ENCODE measurements at regions not wholly inside any gene's neighbourhood (a gene's known extent, or its start where the extent isn't known, plus 50 kb on each side); places are given as distances from the start of the nearest gene placed in this dataset.

GRCh38 chr6:20302168-20302567, 89.9 kb upstream of the MBOAT1 start:
- Histone ChIP-seq H3K27ac (no peak overlapping the region), H3K4me3 (ENCODE audit: low read depth in 1 of 2, low read length in 1 of 2) (no peak overlapping the region), H3K27me3 (no peaks in the 10 kb centered on the region), H3K36me3 (no peaks in the 10 kb centered on the region), H3K4me1 (ENCODE audit: control insufficient read depth in 1 of 2, insufficient read depth in 1 of 2, low read depth in 1 of 2, low read length in 1 of 2) (no peaks in the 10 kb centered on the region), H3K9me3 (no peaks in the 10 kb centered on the region)
- TF ChIP-seq, protein P1, sequence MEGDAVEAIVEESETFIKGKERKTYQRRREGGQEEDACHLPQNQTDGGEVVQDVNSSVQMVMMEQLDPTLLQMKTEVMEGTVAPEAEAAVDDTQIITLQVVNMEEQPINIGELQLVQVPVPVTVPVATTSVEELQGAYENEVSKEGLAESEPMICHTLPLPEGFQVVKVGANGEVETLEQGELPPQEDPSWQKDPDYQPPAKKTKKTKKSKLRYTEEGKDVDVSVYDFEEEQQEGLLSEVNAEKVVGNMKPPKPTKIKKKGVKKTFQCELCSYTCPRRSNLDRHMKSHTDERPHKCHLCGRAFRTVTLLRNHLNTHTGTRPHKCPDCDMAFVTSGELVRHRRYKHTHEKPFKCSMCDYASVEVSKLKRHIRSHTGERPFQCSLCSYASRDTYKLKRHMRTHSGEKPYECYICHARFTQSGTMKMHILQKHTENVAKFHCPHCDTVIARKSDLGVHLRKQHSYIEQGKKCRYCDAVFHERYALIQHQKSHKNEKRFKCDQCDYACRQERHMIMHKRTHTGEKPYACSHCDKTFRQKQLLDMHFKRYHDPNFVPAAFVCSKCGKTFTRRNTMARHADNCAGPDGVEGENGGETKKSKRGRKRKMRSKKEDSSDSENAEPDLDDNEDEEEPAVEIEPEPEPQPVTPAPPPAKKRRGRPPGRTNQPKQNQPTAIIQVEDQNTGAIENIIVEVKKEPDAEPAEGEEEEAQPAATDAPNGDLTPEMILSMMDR (IDR thresholded peaks at IDR 0.05) = no peak

GRCh38 chr6:20302702-20303251, 90.5 kb upstream of the MBOAT1 start:
- no peaks in the 10 kb centered on the region for H3K9me3 ChIP-seq
- H3K27me3 ChIP-seq = no peaks in the 10 kb centered on the region
- H3K27ac ChIP-seq = no peak overlapping the region
- no peak overlapping the region for H3K4me3 ChIP-seq (ENCODE audit: low read depth in 1 of 2, low read length in 1 of 2)
- TF ChIP-seq, protein P1 (IDR thresholded peaks at IDR 0.05) = no peak
- no peaks in the 10 kb centered on the region for H3K4me1 ChIP-seq (ENCODE audit: control insufficient read depth in 1 of 2, insufficient read depth in 1 of 2, low read depth in 1 of 2, low read length in 1 of 2)
- no peaks in the 10 kb centered on the region for H3K36me3 ChIP-seq

DNA sequence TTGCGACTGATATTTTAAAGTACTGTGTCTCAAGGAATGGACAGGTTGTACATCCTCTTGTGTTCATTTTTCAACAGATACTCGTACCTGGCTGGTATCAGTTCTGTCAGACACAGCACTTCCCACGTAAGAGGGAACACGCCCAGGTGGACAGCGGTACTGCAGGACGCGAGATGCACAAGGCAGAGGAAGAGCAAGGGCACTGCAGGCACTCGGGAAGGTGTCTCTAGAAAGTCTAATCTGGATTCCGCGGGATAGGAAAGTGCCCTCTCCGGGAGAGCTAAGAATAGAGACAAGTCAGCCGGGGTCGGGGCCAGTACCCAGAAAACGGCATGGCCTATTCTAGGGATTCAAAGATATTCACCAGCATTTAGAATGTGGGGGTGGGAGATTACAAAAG, 94.2 kb upstream of the MBOAT1 start:
- no peaks in the 10 kb centered on the region for H3K27me3 ChIP-seq
- TF ChIP-seq, protein P1 (IDR thresholded peaks at IDR 0.05) = no peak
- no peaks in the 10 kb centered on the region for H3K4me1 ChIP-seq (ENCODE audit: control insufficient read depth in 1 of 2, insufficient read depth in 1 of 2, low read depth in 1 of 2, low read length in 1 of 2)
- H3K27ac ChIP-seq = no peak overlapping the region
- H3K9me3 ChIP-seq = no peaks in the 10 kb centered on the region
- H3K36me3 ChIP-seq = no peaks in the 10 kb centered on the region
- no peak overlapping the region for H3K4me3 ChIP-seq (ENCODE audit: low read depth in 1 of 2, low read length in 1 of 2)

- TF ChIP-seq, protein P1 (IDR thresholded peaks at IDR 0.05) = no peak
- Histone ChIP-seq H3K9me3 (no peaks in the 10 kb centered on the region), H3K4me1 (ENCODE audit: control insufficient read depth in 1 of 2, insufficient read depth in 1 of 2, low read depth in 1 of 2, low read length in 1 of 2) (no peaks in the 10 kb centered on the region), H3K27ac (no peak overlapping the region), H3K27me3 (no peaks in the 10 kb centered on the region), H3K36me3 (no peaks in the 10 kb centered on the region), H3K4me3 (ENCODE audit: low read depth in 1 of 2, low read length in 1 of 2) (no peak overlapping the region)
Measured at GRCh38 chr6:20309186-20309585, 92.5 kb upstream of the E2F3 start.

DNA sequence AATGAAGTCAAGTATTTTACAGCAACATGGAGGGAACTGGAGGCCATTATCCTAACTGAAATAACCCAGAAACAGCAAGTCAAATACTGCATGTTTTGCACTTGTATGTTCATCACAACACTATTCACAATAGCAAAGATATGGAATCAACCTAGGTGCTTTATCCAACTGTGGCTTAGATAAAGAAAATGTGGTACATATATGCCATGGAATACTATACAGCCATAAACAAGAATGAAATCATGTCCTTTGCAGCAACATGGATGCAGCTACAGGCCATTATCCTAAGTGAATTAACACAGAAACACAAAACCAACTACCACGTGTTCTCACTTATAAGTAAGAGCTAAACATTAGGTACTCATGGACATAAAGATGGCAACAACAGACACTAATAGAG, 91.5 kb upstream of the E2F3 start:
- no peaks in the 10 kb centered on the region for H3K4me1 ChIP-seq (ENCODE audit: control insufficient read depth in 1 of 2, insufficient read depth in 1 of 2, low read depth in 1 of 2, low read length in 1 of 2)
- TF ChIP-seq, protein P1 (IDR thresholded peaks at IDR 0.05) = no peak
- no peak overlapping the region for H3K27ac ChIP-seq
- no peaks in the 10 kb centered on the region for H3K27me3 ChIP-seq
- H3K9me3 ChIP-seq = no peaks in the 10 kb centered on the region
- no peaks in the 10 kb centered on the region for H3K36me3 ChIP-seq
- H3K4me3 ChIP-seq (ENCODE audit: low read depth in 1 of 2, low read length in 1 of 2) = no peak overlapping the region

DNA sequence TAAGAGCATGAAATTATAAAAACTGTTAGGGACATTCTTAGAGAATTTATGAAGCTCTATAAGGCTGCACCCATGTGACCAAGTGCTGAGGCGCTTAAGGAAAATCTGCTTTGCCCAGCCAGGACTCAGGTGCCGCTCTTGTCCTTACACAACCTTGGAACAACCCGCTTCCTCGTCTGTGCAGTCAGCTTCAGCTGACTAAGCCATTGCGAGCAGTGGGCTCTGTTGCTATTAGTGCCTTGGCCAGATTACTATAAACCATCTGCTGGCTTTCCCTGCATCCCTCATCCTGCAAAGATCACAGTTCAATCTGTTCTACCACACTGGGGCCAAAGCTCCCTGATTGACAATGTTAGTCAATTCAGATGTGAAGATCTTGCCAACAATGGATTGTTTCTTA, 89.1 kb upstream of the E2F3 start:
- TF ChIP-seq, protein P1 (IDR thresholded peaks at IDR 0.05) = no peak
- no peaks in the 10 kb centered on the region for H3K4me1 ChIP-seq (ENCODE audit: control insufficient read depth in 1 of 2, insufficient read depth in 1 of 2, low read depth in 1 of 2, low read length in 1 of 2)

More for the DNA sequence above, 89.1 kb upstream of the E2F3 start:
- no peaks in the 10 kb centered on the region for H3K36me3 ChIP-seq
- no peak overlapping the region for H3K27ac ChIP-seq
- H3K4me3 ChIP-seq (ENCODE audit: low read depth in 1 of 2, low read length in 1 of 2) = no peak overlapping the region
- no peaks in the 10 kb centered on the region for H3K27me3 ChIP-seq
- H3K9me3 ChIP-seq = no peaks in the 10 kb centered on the region
